Glomerular visceral epithelial cell (primary cell): ENCODE measurements at regions not wholly inside any gene's neighbourhood (a gene's known extent, or its start where the extent isn't known, plus 50 kb on each side); places are given as distances from the start of the nearest gene placed in this dataset.
A peak's percentile ranks its signal among the peaks of the same experiment; 100 is the strongest.

ENCODE experiments used
- DNase-seq: peaks from one replicate; pipeline ENCODE4 v3.0.0-alpha.2; 2016; ENCODE audit errors: extremely low spot score

GRCh38 chr1:22245726-22246125 is 102.8 kb upstream of the WNT4 start:
- DNase-seq: no peak

- no peak for DNase-seq
These were observed 104.0 kb upstream of the WNT4 start for GRCh38 chr1:22246755-22247480.

GRCh38 chr1:22247527-22248245 is 104.8 kb upstream of the WNT4 start:
- DNase-seq: no peak

- DNase-seq: no peak
These were observed 105.8 kb upstream of the WNT4 start for GRCh38 chr1:22248746-22249145.

- no peak for DNase-seq
These were observed 107.2 kb upstream of the WNT4 start for GRCh38 chr1:22249928-22250680.

- DNase-seq: peak; percentile 34
These were observed 107.8 kb upstream of the WNT4 start for GRCh38 chr1:22250724-22251123.

- DNase-seq: no peak
These were observed 109.4 kb upstream of the WNT4 start for GRCh38 chr1:22252251-22252650.

- DNase-seq: no peak
These were observed 110.3 kb upstream of the WNT4 start for GRCh38 chr1:22253012-22253790.

GRCh38 chr1:22254756-22255155 is 111.9 kb upstream of the WNT4 start:
- no peak for DNase-seq

- DNase-seq: no peak
These were observed 112.7 kb upstream of the WNT4 start for GRCh38 chr1:22255341-22256212.

- DNase-seq: no peak
These were observed 113.3 kb upstream of the WNT4 start for GRCh38 chr1:22256213-22256512.

GRCh38 chr1:22257290-22258275 is 114.7 kb upstream of the WNT4 start:
- no peak for DNase-seq

- no peak for DNase-seq
These were observed 115.8 kb upstream of the WNT4 start for GRCh38 chr1:22258698-22259097.

GRCh38 chr1:22259551-22260282 is 116.8 kb upstream of the WNT4 start:
- DNase-seq: no peak

- no peak for DNase-seq
These were observed 118.0 kb upstream of the WNT4 start for GRCh38 chr1:22260860-22261432.

GRCh38 chr1:22261580-22261979 is 118.7 kb upstream of the WNT4 start:
- no peak for DNase-seq

GRCh38 chr1:22262583-22262982 is 119.7 kb upstream of the WNT4 start:
- no peak for DNase-seq

- no peak for DNase-seq
These were observed 120.5 kb upstream of the WNT4 start for GRCh38 chr1:22263359-22263758.
